Tibial artery (tissue), 4 donors: ENCODE measurements at regions not wholly inside any gene's neighbourhood (a gene's known extent, or its start where the extent isn't known, plus 50 kb on each side); places are given as distances from the start of the nearest gene placed in this dataset.

Experiments
- DNase-seq, 2 donors: peaks; one replicate each; pipeline ENCODE4 v3.0.0-alpha.2; 2019
- H3K27ac ChIP-seq, 2 donors: fragments of 200-600 bp; sonication (generic) in 1 of 2; 1 replicate in 1 of 2; 2 replicates in 1 of 2; pipeline ENCODE4 v1.5.1; 2018 to 2019; ENCODE audit warnings: mild to moderate bottlenecking in 1 of 2
- H3K27me3 ChIP-seq, 2 donors: fragments of 200-600 bp; sonication (generic) in 1 of 2; one replicate each; pipeline versions ENCODE4 v1.5.1 to v1.6.0; 2016 to 2019
- H3K36me3 ChIP-seq, 3 donors: fragments of 200-600 bp; sonication (generic) in 2 of 3; one replicate each; pipeline ENCODE4 v1.5.1; 2016 to 2019; ENCODE audit warnings: mild to moderate bottlenecking in 2 of 3
- H3K4me1 ChIP-seq, 4 donors: fragments of 200-600 bp; sonication (generic) in 2 of 4; 1 replicate in 3 of 4; 2 replicates in 1 of 4; pipeline ENCODE4 v1.5.1; 2016 to 2019
- H3K4me3 ChIP-seq, 2 donors: fragments of 200-600 bp; sonication (generic) in 1 of 2; 1 replicate in 1 of 2; 2 replicates in 1 of 2; pipeline ENCODE4 v1.5.1; 2018 to 2019; ENCODE audit warnings: mild to moderate bottlenecking in 2 of 2
- H3K9me3 ChIP-seq, 3 donors: fragments of 200-600 bp; sonication (generic) in 1 of 3; one replicate each; pipeline ENCODE4 v1.5.1; 2016 to 2019
- CTCF ChIP-seq, 2 experiments: fragments of 200-600 bp in 1 of 2; fragments of 450-650 bp in 1 of 2; IDR thresholded peaks; one replicate each; pipeline ENCODE4 v1.5.1; 2017 to 2019; ENCODE audit warnings: antibody characterized with exemption in 2 of 2, mild to moderate bottlenecking in 1 of 2, moderate library complexity in 1 of 2
- intact Hi-C: fragments of 100-400 bp; cut with DNase I; formaldehyde crosslinking; loops from one replicate; pipeline ENCODE4 v1.15.0; 2023; ENCODE audit warnings: low total_unique reads

- DNase-seq = no peak
- no peaks in the 10 kb centered on the region for H3K4me1 ChIP-seq
- no peak overlapping the region for H3K4me3 ChIP-seq
- no peaks in the 10 kb centered on the region for H3K36me3 ChIP-seq
- intact Hi-C loops = no loop called here
- H3K27me3 ChIP-seq = no peaks in the 10 kb centered on the region
- H3K27ac ChIP-seq = no peak overlapping the region
- no peak for TF ChIP-seq CTCF (IDR thresholded peaks at IDR 0.05)
- no peaks in the 10 kb centered on the region for H3K9me3 ChIP-seq
Measured at GRCh38 chr18:51390702-51391101, 193.2 kb upstream of the MEX3C start.

- no peaks in the 10 kb centered on the region for H3K27me3 ChIP-seq
- H3K4me3 ChIP-seq = no peak overlapping the region
- no peak overlapping the region for H3K27ac ChIP-seq
- H3K9me3 ChIP-seq = no peaks in the 10 kb centered on the region
- no peaks in the 10 kb centered on the region for H3K36me3 ChIP-seq
- TF ChIP-seq CTCF (IDR thresholded peaks at IDR 0.05) = no peak
- H3K4me1 ChIP-seq = no peaks in the 10 kb centered on the region
- no peak for DNase-seq
- intact Hi-C loops = no loop called here
Measured at GRCh38 chr18:51391215-51391614, 193.7 kb upstream of the MEX3C start.

GRCh38 chr18:51391731-51392130 lies 194.2 kb upstream of the MEX3C start:
- DNase-seq = no peak
- H3K36me3 ChIP-seq = no peaks in the 10 kb centered on the region
- H3K27ac ChIP-seq = no peak overlapping the region
- no peaks in the 10 kb centered on the region for H3K27me3 ChIP-seq
- no peak overlapping the region for H3K4me3 ChIP-seq
- intact Hi-C loops = no loop called here
- no peaks in the 10 kb centered on the region for H3K9me3 ChIP-seq
- H3K4me1 ChIP-seq = no peaks in the 10 kb centered on the region
- no peak for TF ChIP-seq CTCF (IDR thresholded peaks at IDR 0.05)

GRCh38 chr18:51397347-51397962 lies 200.0 kb upstream of the MEX3C start:
- DNase-seq = no peak
- Histone ChIP-seq H3K27ac (no peak overlapping the region), H3K9me3 (no peaks in the 10 kb centered on the region), H3K36me3 (no peaks in the 10 kb centered on the region), H3K4me1 (no peaks in the 10 kb centered on the region), H3K4me3 (no peak overlapping the region), H3K27me3 (no peaks in the 10 kb centered on the region)
- intact Hi-C loops = no loop called here
- no peak for TF ChIP-seq CTCF (IDR thresholded peaks at IDR 0.05)

- no peak for DNase-seq
- no peak overlapping the region for H3K4me3 ChIP-seq
- no peaks in the 10 kb centered on the region for H3K36me3 ChIP-seq
- no peak overlapping the region for H3K27ac ChIP-seq
- intact Hi-C loops = no loop called here
- no peaks in the 10 kb centered on the region for H3K4me1 ChIP-seq
- no peak for TF ChIP-seq CTCF (IDR thresholded peaks at IDR 0.05)
- H3K27me3 ChIP-seq = no peaks in the 10 kb centered on the region
- H3K9me3 ChIP-seq = no peaks in the 10 kb centered on the region
Measured at GRCh38 chr18:51398104-51398503, 200.6 kb upstream of the MEX3C start.
